ENCODE measurements at regions not wholly inside any gene's neighbourhood (a gene's known extent, or its start where the extent isn't known, plus 50 kb on each side); places are given as distances from the start of the nearest gene placed in this dataset.

GRCh38 chr4:133474501-133474900 is 325.4 kb downstream of the PCDH10 start:
- Histone ChIP-seq H3K4me1 (no peaks in the 10 kb centered on the region), H4K20me1 (no peaks in the 10 kb centered on the region), H3K9ac (no peak overlapping the region), H3K4me2 (no peak overlapping the region), H3K4me3 (no peak overlapping the region), H3K9me3 (replicated peaks in 1 of 11) (no peaks in the 10 kb centered on the region), H3K27me3 (no peaks in the 10 kb centered on the region), H3K36me3 (no peaks in the 10 kb centered on the region), H3K27ac (no peak overlapping the region)
- no peak for TF ChIP-seq Cebpa-rat (IDR thresholded peaks at IDR 0.05)

GRCh38 chr4:133472244-133472643 is 323.1 kb downstream of the PCDH10 start:
- TF ChIP-seq Cebpa-rat (IDR thresholded peaks at IDR 0.05) = no peak
- Histone ChIP-seq H3K27ac (no peak overlapping the region), H3K9me3 (replicated peaks in 1 of 11) (no peaks in the 10 kb centered on the region), H3K36me3 (no peaks in the 10 kb centered on the region), H4K20me1 (no peaks in the 10 kb centered on the region), H3K4me3 (no peak overlapping the region), H3K4me2 (no peak overlapping the region), H3K27me3 (no peaks in the 10 kb centered on the region), H3K9ac (no peak overlapping the region), H3K4me1 (no peaks in the 10 kb centered on the region)

- no peak overlapping the region for H3K9ac ChIP-seq
- no peak overlapping the region for H3K4me2 ChIP-seq
- H3K4me3 ChIP-seq = no peak overlapping the region
- TF ChIP-seq Cebpa-rat (IDR thresholded peaks at IDR 0.05) = no peak
- H3K27me3 ChIP-seq = no peaks in the 10 kb centered on the region
- no peaks in the 10 kb centered on the region for H3K9me3 ChIP-seq (replicated peaks in 1 of 11)
- H4K20me1 ChIP-seq = no peaks in the 10 kb centered on the region
- 0 out of 20 replicates have a peak, but pooled peaks cover 0 to under 1% (median 0%) of the 10 kb centered on the region in 10 experiments for H3K4me1 ChIP-seq
- no peaks in the 10 kb centered on the region for H3K36me3 ChIP-seq
- no peak overlapping the region for H3K27ac ChIP-seq
Observed at GRCh38 chr4:133467290-133467947, 318.3 kb downstream of the PCDH10 start.

- Histone ChIP-seq H3K27ac (no peak overlapping the region), H3K4me2 (no peak overlapping the region), H3K9me3 (replicated peaks in 1 of 11) (0 out of 22 replicates have a peak, but pooled peaks cover 0 to 5% (median 0%) of the 10 kb centered on the region in 11 experiments), H3K4me3 (no peak overlapping the region), H4K20me1 (no peaks in the 10 kb centered on the region), H3K36me3 (no peaks in the 10 kb centered on the region), H3K27me3 (no peaks in the 10 kb centered on the region), H3K4me1 (0 out of 20 replicates have a peak, but pooled peaks cover 0 to 4% (median 0%) of the 10 kb centered on the region in 10 experiments), H3K9ac (no peak overlapping the region)
- no peak for TF ChIP-seq Cebpa-rat (IDR thresholded peaks at IDR 0.05)
Observed at GRCh38 chr4:133465022-133465421, 315.9 kb downstream of the PCDH10 start.

DNA sequence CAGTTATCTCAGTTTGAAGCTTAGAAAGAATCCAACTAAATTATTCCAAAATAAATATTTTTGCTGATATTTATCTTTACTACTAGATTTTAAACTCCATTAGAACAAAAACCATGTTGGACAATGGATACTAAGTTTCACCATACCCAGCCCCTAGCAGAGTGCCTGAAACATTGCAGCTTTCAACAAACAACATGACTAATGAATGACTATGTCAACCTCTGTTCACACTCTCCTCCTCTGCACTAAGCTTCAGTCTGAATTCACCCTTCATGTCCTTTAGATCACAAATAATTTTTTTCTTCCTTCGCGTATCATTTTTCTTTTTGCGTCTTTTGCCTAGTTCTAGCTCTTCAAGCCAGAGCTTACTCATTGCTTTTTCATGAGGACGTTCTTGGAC is 315.2 kb downstream of the PCDH10 start:
- H3K4me2 ChIP-seq = no peak overlapping the region
- H3K9me3 ChIP-seq (replicated peaks in 1 of 11) = 0 out of 22 replicates have a peak, but pooled peaks cover 0 to 5% (median 0%) of the 10 kb centered on the region in 11 experiments
- no peak overlapping the region for H3K9ac ChIP-seq
- no peak for TF ChIP-seq Cebpa-rat (IDR thresholded peaks at IDR 0.05)
- no peak overlapping the region for H3K4me3 ChIP-seq
- H3K4me1 ChIP-seq = 0 out of 20 replicates have a peak, but pooled peaks cover 0 to 4% (median 0%) of the 10 kb centered on the region in 10 experiments
- no peaks in the 10 kb centered on the region for H4K20me1 ChIP-seq
- no peaks in the 10 kb centered on the region for H3K27me3 ChIP-seq
- H3K27ac ChIP-seq = no peak overlapping the region
- H3K36me3 ChIP-seq = no peaks in the 10 kb centered on the region

DNA sequence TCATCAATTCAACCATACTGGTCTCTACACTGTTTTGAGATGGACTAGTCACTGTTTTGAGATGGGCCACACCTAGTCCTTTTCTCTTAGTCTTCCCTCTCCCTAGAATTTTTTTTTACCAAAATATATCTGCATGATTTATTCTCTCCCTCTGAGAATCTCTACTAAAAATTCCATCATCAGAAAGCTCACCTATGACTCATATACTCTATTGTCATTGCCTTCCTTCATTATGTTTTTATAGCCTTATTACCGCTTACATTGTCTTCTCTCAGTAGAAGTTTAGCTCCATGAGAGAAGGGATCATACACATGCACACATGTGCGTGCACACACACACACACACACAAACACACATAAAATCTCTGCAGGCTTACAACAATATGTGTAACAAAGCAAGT is 303.6 kb downstream of the PCDH10 start:
- no peak overlapping the region for H3K4me3 ChIP-seq

DNA sequence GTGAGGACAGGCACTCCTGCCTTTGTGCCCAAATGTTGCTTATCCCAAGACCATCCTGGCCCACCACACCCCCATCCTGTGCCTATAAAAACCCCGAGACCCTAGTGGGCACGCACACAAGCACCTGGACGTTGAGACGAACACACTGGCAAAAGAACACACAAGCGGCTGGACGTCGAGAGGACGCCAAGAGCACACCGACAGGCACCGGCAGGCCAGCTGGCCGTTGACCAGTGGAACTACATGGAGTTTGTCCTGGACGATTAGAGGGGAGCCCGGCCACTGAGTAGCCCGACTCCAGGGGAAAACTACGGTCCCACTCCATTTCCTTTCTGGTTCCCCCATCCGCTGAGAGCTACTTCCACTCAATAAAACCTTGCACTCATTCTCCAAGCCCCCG is 301.7 kb downstream of the PCDH10 start:
- Histone ChIP-seq H3K27me3 (no peaks in the 10 kb centered on the region), H3K4me1 (no peaks in the 10 kb centered on the region), H3K9me3 (replicated peaks in 1 of 11) (no peaks in the 10 kb centered on the region), H3K9ac (no peak overlapping the region), H3K4me3 (no peak overlapping the region), H3K4me2 (no peak overlapping the region), H3K27ac (no peak overlapping the region), H4K20me1 (no peaks in the 10 kb centered on the region), H3K36me3 (no peaks in the 10 kb centered on the region)
- TF ChIP-seq Cebpa-rat (IDR thresholded peaks at IDR 0.05) = no peak

More for the DNA sequence above, 303.6 kb downstream of the PCDH10 start:
- Histone ChIP-seq H3K9ac (no peak overlapping the region), H3K4me2 (no peak overlapping the region), H4K20me1 (no peaks in the 10 kb centered on the region), H3K9me3 (replicated peaks in 1 of 11) (no peaks in the 10 kb centered on the region), H3K27ac (no peak overlapping the region), H3K4me1 (no peaks in the 10 kb centered on the region), H3K27me3 (no peaks in the 10 kb centered on the region), H3K36me3 (no peaks in the 10 kb centered on the region)
- TF ChIP-seq Cebpa-rat (IDR thresholded peaks at IDR 0.05) = no peak

- no peak overlapping the region for H3K4me2 ChIP-seq
- H4K20me1 ChIP-seq = no peaks in the 10 kb centered on the region
- H3K9me3 ChIP-seq (replicated peaks in 1 of 11) = no peaks in the 10 kb centered on the region
- H3K9ac ChIP-seq = no peak overlapping the region
- H3K4me3 ChIP-seq = no peak overlapping the region
- no peak overlapping the region for H3K27ac ChIP-seq
- TF ChIP-seq Cebpa-rat (IDR thresholded peaks at IDR 0.05) = no peak
- no peaks in the 10 kb centered on the region for H3K4me1 ChIP-seq
- H3K27me3 ChIP-seq = no peaks in the 10 kb centered on the region
- H3K36me3 ChIP-seq = no peaks in the 10 kb centered on the region
Observed at GRCh38 chr4:133440404-133440803, 291.3 kb downstream of the PCDH10 start.

DNA sequence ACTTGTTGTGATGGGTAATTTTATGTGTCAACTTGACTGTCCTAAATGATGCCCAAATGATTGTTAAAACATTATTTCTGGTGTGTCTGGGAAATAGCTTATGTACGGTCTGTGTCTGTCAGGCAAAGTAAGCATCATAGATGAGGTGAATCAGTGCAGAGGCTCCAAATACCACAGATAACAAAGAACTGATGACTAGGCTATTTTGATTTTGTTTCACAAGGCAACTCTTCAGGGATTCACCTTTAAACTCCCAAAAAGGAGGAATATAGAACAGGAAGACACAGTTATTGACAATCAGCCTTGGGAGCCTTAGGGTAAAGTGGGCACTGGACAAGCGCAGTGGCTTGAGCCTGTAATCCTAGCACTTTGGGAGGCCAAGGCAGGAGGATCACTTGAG is 290.7 kb downstream of the PCDH10 start:
- Histone ChIP-seq H3K4me3 (no peak overlapping the region), H3K36me3 (no peaks in the 10 kb centered on the region), H3K27ac (no peak overlapping the region), H3K27me3 (no peaks in the 10 kb centered on the region), H3K4me2 (no peak overlapping the region), H4K20me1 (no peaks in the 10 kb centered on the region), H3K4me1 (no peaks in the 10 kb centered on the region), H3K9ac (no peak overlapping the region), H3K9me3 (replicated peaks in 1 of 11) (no peaks in the 10 kb centered on the region)
- no peak for TF ChIP-seq Cebpa-rat (IDR thresholded peaks at IDR 0.05)

DNA sequence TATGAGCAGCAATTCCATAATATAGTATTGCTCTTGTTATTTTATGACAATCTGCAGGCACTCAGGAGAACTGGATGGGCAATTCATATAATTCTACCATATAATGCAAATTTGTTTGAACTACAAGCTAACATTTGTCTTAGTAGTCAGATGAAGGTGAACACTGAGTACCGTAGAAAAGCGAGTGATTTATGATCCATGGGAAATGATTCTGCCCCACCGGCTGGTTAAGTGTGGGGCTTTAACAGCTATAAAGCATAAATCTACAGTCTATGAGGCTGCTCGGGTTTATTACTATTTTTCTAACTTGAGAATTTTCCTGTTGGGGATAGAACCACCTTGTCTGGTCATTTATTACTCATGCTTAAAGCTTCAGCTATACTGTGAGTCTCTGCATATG is 275.5 kb downstream of the PCDH10 start:
- Histone ChIP-seq H4K20me1 (no peaks in the 10 kb centered on the region), H3K36me3 (no peaks in the 10 kb centered on the region)
- no peak for TF ChIP-seq Cebpa-rat (IDR thresholded peaks at IDR 0.05)

More for the DNA sequence above, 275.5 kb downstream of the PCDH10 start:
- Histone ChIP-seq H3K27ac (no peak overlapping the region), H3K4me3 (no peak overlapping the region), H3K27me3 (no peaks in the 10 kb centered on the region), H3K9me3 (replicated peaks in 1 of 11) (no peaks in the 10 kb centered on the region), H3K9ac (no peak overlapping the region), H3K4me1 (no peaks in the 10 kb centered on the region), H3K4me2 (no peak overlapping the region)

Data from BLaER1 treated with 17β-estradiol and CSF1 and Interleukin-3, amounts not matched to agents 10 nM and 100 nM (cell line).